ENCODE measurements at regions not wholly inside any gene's neighbourhood (a gene's known extent, or its start where the extent isn't known, plus 50 kb on each side); places are given as distances from the start of the nearest gene placed in this dataset.

DNA sequence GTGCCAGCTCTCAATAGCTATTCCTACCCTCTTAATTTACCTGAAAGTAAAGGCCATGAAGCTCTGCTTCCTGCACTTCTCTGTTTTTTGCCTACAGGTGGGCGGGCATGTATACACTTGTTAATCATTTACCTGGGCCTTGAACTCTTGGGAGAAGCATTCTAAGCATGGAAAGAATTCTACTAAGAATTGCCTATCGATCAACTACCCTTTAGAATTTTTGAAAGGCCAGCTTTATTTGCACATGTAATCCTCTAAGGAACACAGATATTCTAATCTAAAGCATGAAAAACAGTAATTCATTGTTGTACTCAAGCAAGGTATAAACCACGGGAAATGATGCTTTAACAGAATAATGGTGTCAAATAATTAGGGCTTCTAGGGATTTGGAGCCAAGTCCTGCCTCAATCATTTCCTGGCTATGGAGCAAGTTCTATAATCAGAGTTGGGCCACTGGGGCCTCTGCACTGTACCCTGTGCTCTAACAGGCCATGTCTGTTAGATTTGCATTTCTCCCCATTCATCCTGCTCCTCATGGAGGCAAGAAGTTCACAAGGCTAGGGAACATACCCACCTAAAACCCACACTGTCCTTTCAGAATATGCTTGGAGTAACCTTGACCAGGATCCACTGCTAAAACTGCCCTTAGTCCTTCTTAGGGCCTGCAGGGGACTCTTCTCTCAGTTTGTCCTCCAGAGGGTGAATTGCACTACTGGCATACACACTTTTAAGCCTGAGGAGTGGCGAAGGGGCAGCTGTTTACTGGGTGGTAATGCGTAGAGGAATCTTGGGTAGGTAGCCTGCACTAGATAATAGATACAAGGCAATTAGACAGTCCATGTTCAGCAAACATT, 276.4 kb upstream of the JAG1 start (continued):
- TF ChIP-seq, protein P1, sequence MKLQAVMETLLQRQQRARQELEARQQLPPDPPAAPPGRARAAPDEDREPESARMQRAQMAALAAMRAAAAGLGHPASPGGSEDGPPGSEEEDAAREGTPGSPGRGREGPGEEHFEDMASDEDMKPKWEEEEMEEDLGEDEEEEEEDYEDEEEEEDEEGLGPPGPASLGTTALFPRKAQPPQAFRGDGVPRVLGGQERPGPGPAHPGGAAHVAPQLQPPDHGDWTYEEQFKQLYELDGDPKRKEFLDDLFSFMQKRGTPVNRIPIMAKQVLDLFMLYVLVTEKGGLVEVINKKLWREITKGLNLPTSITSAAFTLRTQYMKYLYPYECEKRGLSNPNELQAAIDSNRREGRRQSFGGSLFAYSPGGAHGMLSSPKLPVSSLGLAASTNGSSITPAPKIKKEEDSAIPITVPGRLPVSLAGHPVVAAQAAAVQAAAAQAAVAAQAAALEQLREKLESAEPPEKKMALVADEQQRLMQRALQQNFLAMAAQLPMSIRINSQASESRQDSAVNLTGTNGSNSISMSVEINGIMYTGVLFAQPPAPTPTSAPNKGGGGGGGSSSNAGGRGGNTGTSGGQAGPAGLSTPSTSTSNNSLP (IDR thresholded peaks at IDR 0.05; ENCODE audit: low read depth, low read length) = peak; percentile 80
- no peak for TF ChIP-seq EED (CRISPR knock-in tag; IDR thresholded peaks at IDR 0.05)
- TF ChIP-seq NR2F2 (IDR thresholded peaks at IDR 0.05; ENCODE audit: borderline replicate concordance, low read depth) = peak; percentile 84; the same call in 1 of the 2 replicates
- peak; percentile 92 for TF ChIP-seq MIXL1 (CRISPR knock-in tag; IDR thresholded peaks at IDR 0.05)
- peak; percentile 81 for TF ChIP-seq ZNF629 (CRISPR knock-in tag; conservative IDR thresholded peaks at IDR 0.05)
- TF ChIP-seq DNMT1 (CRISPR knock-in tag; IDR thresholded peaks at IDR 0.05) = no peak
- no peak for TF ChIP-seq NONO (IDR thresholded peaks at IDR 0.05)
- TF ChIP-seq NONO (CRISPR knock-in tag; conservative IDR thresholded peaks at IDR 0.05) = 0 out of 2 replicates have a peak, but pooled peaks have one; percentile 28
- no peak for TF ChIP-seq ZBTB20 (CRISPR knock-in tag; IDR thresholded peaks at IDR 0.05; ENCODE audit: borderline replicate concordance, low read depth)
- no peak for TF ChIP-seq NCOA1 (CRISPR knock-in tag; IDR thresholded peaks at IDR 0.05)
- TF ChIP-seq TP53 (CRISPR knock-in tag; conservative IDR thresholded peaks at IDR 0.05) = no peak
- peak; percentile 34; the same call in 1 of the 2 replicates for TF ChIP-seq SMAD3 (CRISPR knock-in tag; IDR thresholded peaks at IDR 0.05)
- TF ChIP-seq RORA (CRISPR knock-in tag; IDR thresholded peaks at IDR 0.05) = 0 out of 2 replicates have a peak, but pooled peaks have one; percentile 39
- TF ChIP-seq, protein P2, sequence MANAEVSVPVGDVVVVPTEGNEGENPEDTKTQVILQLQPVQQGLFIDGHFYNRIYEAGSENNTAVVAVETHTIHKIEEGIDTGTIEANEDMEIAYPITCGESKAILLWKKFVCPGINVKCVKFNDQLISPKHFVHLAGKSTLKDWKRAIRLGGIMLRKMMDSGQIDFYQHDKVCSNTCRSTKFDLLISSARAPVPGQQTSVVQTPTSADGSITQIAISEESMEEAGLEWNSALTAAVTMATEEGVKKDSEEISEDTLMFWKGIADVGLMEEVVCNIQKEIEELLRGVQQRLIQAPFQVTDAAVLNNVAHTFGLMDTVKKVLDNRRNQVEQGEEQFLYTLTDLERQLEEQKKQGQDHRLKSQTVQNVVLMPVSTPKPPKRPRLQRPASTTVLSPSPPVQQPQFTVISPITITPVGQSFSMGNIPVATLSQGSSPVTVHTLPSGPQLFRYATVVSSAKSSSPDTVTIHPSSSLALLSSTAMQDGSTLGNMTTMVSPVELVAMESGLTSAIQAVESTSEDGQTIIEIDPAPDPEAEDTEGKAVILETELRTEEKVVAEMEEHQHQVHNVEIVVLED (CRISPR knock-in tag; IDR thresholded peaks at IDR 0.05; ENCODE audit: borderline replicate concordance) = 0 out of 2 replicates have a peak, but pooled peaks have one; percentile 16
- TF ChIP-seq SPEN (CRISPR knock-in tag; IDR thresholded peaks at IDR 0.05; ENCODE audit: low read depth) = 0 out of 2 replicates have a peak, but pooled peaks have one; percentile 10
- TF ChIP-seq FOSL1 (CRISPR knock-in tag; IDR thresholded peaks at IDR 0.05; ENCODE audit: borderline replicate concordance) = no peak
- TF ChIP-seq ZNF264 (CRISPR knock-in tag; IDR thresholded peaks at IDR 0.05) = no peak
- TF ChIP-seq SP5 (CRISPR knock-in tag; IDR thresholded peaks at IDR 0.05; ENCODE audit: borderline replicate concordance, low read depth) = peak; percentile 97
- TF ChIP-seq HOXD1 (CRISPR knock-in tag; IDR thresholded peaks at IDR 0.05) = no peak; the same call in 1 of the 2 replicates
- TF ChIP-seq MTA3 (CRISPR knock-in tag; IDR thresholded peaks at IDR 0.05) = no peak
- TF ChIP-seq TAF15 (IDR thresholded peaks at IDR 0.05; ENCODE audit: low read depth, low read length, poor library complexity, severe bottlenecking) = no peak
- no peak for TF ChIP-seq GATAD1 (CRISPR knock-in tag; IDR thresholded peaks at IDR 0.05)
- TF ChIP-seq MAFF (IDR thresholded peaks at IDR 0.05; ENCODE audit: low read depth, low read length) = 0 out of 2 replicates have a peak, but pooled peaks have one; percentile 34
- TF ChIP-seq ZFP36 (IDR thresholded peaks at IDR 0.05; ENCODE audit: borderline replicate concordance, low read depth, low read length, partially characterized antibody) = no peak
- TF ChIP-seq ZNF674 (CRISPR knock-in tag; IDR thresholded peaks at IDR 0.05; ENCODE audit: low read depth) = no peak
- no peak for TF ChIP-seq ZNF546 (CRISPR knock-in tag; conservative IDR thresholded peaks at IDR 0.05)
- TF ChIP-seq, protein P3, sequence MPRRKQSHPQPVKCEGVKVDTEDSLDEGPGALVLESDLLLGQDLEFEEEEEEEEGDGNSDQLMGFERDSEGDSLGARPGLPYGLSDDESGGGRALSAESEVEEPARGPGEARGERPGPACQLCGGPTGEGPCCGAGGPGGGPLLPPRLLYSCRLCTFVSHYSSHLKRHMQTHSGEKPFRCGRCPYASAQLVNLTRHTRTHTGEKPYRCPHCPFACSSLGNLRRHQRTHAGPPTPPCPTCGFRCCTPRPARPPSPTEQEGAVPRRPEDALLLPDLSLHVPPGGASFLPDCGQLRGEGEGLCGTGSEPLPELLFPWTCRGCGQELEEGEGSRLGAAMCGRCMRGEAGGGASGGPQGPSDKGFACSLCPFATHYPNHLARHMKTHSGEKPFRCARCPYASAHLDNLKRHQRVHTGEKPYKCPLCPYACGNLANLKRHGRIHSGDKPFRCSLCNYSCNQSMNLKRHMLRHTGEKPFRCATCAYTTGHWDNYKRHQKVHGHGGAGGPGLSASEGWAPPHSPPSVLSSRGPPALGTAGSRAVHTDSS (CRISPR knock-in tag; conservative IDR thresholded peaks at IDR 0.05) = no peak
- TF ChIP-seq ZNF790 (CRISPR knock-in tag; IDR thresholded peaks at IDR 0.05; ENCODE audit: borderline replicate concordance) = no peak; the same call in 1 of the 2 replicates
